Endothelial cell (in vitro differentiated cells): ENCODE measurements at regions not wholly inside any gene's neighbourhood (a gene's known extent, or its start where the extent isn't known, plus 50 kb on each side); places are given as distances from the start of the nearest gene placed in this dataset.

ENCODE experiments used
- DNase-seq: peaks from one replicate; pipeline ENCODE4 v3.0.0; 2021; ENCODE audit warnings: low spot score
- H3K27ac Mint-ChIP-seq: one replicate; pipeline ENCODE4 v1.8.0; 2021; ENCODE audit warnings: mixed read lengths, inconsistent platforms; ENCODE audit not compliant: unreplicated experiment
- H3K27me3 Mint-ChIP-seq: one replicate; pipeline ENCODE4 v1.8.0; 2021; ENCODE audit warnings: mild to moderate bottlenecking, moderate library complexity, mixed read lengths, inconsistent platforms; ENCODE audit not compliant: unreplicated experiment
- H3K36me3 Mint-ChIP-seq: one replicate; pipeline ENCODE4 v1.8.0; 2021; ENCODE audit warnings: mild to moderate bottlenecking, low read depth, mixed read lengths, inconsistent platforms; ENCODE audit not compliant: unreplicated experiment
- H3K4me1 Mint-ChIP-seq: one replicate; pipeline ENCODE4 v1.8.0; 2021; ENCODE audit warnings: mild to moderate bottlenecking, mixed read lengths, inconsistent platforms; ENCODE audit not compliant: unreplicated experiment
- H3K4me3 Mint-ChIP-seq: one replicate; pipeline ENCODE4 v1.8.0; 2021; ENCODE audit warnings: mild to moderate bottlenecking, mixed read lengths, inconsistent platforms; ENCODE audit not compliant: unreplicated experiment
- H3K9me3 Mint-ChIP-seq: one replicate; pipeline ENCODE4 v1.8.0; 2021; ENCODE audit warnings: mixed read lengths, inconsistent platforms; ENCODE audit not compliant: unreplicated experiment
- TF ChIP-seq, protein P1 (sequence below): fragments of 200-600 bp; sonication (generic); IDR thresholded peaks from one replicate; pipeline ENCODE4 v1.5.0; 2021; ENCODE audit warnings: antibody characterized with exemption; ENCODE audit not compliant: unreplicated experiment

DNA sequence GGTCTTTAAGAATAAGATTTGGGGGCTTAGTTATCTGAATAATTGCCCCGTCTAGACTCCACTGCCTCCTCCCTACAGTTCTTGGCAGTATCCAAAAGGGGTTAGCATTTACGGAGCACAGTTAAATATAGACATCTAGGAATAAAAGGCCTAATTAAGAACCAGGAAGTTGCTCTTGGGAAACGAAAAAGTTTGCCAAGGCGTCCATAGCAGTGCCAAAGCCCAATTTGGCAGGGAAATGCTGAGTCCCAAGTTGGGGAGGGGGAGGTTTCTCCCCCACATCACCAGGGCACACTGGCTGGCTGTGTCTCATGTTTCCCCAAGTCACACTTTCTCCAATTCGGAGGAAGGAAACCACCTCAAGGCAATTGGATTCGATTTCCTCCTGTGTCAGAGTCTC lies 338.7 kb downstream of the FBXW7 start:
- H3K4me3 Mint-ChIP-seq = no peak overlapping the region
- no peak overlapping the region for H3K27ac Mint-ChIP-seq
- no peaks in the 10 kb centered on the region for H3K9me3 Mint-ChIP-seq
- TF ChIP-seq, protein P1, sequence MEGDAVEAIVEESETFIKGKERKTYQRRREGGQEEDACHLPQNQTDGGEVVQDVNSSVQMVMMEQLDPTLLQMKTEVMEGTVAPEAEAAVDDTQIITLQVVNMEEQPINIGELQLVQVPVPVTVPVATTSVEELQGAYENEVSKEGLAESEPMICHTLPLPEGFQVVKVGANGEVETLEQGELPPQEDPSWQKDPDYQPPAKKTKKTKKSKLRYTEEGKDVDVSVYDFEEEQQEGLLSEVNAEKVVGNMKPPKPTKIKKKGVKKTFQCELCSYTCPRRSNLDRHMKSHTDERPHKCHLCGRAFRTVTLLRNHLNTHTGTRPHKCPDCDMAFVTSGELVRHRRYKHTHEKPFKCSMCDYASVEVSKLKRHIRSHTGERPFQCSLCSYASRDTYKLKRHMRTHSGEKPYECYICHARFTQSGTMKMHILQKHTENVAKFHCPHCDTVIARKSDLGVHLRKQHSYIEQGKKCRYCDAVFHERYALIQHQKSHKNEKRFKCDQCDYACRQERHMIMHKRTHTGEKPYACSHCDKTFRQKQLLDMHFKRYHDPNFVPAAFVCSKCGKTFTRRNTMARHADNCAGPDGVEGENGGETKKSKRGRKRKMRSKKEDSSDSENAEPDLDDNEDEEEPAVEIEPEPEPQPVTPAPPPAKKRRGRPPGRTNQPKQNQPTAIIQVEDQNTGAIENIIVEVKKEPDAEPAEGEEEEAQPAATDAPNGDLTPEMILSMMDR = no peak
- H3K36me3 Mint-ChIP-seq = no peaks in the 10 kb centered on the region
- H3K27me3 Mint-ChIP-seq = no peaks in the 10 kb centered on the region
- H3K4me1 Mint-ChIP-seq = peaks cover 14% of the 10 kb centered on the region
- no peak for DNase-seq

DNA sequence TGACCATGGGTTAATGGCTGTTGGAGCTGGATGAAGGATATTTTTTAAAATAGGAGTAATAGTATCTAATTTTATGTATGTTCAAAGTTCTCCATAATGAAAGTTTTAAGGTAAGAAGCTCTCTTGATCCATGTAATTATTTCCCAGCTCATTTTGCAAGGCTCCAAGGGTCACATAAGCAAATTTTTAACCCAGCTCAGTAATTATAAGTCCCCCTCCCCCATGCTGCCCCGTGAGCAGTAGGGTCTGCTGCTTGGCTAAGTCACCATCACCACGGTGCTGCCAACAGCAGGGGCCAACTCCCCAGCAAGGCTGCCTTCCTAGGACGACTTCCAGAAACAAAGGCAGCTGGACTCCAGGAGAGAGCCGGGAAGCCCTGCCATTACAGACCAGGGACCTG lies 340.0 kb downstream of the FBXW7 start:
- no peak overlapping the region for H3K27ac Mint-ChIP-seq
- H3K36me3 Mint-ChIP-seq = no peaks in the 10 kb centered on the region
- no peak overlapping the region for H3K4me3 Mint-ChIP-seq
- no peaks in the 10 kb centered on the region for H3K9me3 Mint-ChIP-seq
- DNase-seq = no peak
- TF ChIP-seq, protein P1 = no peak
- H3K4me1 Mint-ChIP-seq = peaks cover 12% of the 10 kb centered on the region
- H3K27me3 Mint-ChIP-seq = no peaks in the 10 kb centered on the region

DNA sequence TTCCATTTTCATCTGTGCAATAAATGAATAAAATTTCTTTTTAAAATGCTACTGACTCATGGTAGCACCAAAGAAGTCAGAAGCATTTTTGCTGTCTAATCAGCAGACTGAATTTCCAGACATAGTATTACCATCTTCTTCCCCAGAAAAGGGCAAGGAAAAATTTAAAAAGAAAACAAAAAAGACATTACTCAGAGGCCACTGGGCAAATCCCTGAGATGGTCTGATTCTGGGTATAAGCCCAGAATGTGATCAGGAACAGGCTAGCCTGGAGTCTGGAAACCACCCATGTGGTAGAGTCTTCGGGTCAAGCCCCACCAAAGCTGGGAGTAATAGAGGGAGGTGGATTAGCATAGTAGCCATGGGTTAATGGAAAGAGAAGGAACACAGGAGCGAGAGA lies 342.8 kb downstream of the FBXW7 start:
- Mint-ChIP-seq H3K4me3 (no peak overlapping the region), H3K4me1 (peaks cover 6% of the 10 kb centered on the region), H3K36me3 (no peaks in the 10 kb centered on the region), H3K27me3 (no peaks in the 10 kb centered on the region), H3K9me3 (no peaks in the 10 kb centered on the region), H3K27ac (no peak overlapping the region)
- TF ChIP-seq, protein P1 = no peak
- no peak for DNase-seq

DNA sequence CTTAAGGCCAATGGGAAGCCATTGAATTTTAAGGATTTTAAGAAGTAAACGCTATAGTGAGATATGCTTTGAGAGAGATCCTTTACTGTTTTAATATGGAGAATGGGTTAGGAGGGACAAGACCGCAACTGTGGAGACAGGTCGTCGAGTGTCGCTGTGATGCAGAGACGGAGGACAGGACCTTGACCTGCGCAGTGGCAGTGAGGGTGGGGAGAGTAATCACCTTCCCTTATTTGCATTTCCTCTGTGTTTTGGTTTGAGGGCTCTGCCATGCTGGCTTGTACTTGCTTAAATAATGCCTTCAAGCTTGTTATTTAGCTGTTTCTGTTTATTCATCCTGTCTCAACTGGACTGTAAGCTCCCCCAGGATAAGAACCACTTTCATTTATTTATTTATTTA lies 345.0 kb downstream of the FBXW7 start:
- Mint-ChIP-seq H3K36me3 (no peaks in the 10 kb centered on the region), H3K4me3 (no peak overlapping the region), H3K9me3 (no peaks in the 10 kb centered on the region), H3K27ac (no peak overlapping the region), H3K4me1 (peaks cover 8% of the 10 kb centered on the region), H3K27me3 (no peaks in the 10 kb centered on the region)
- DNase-seq = no peak
- TF ChIP-seq, protein P1 = no peak

DNA sequence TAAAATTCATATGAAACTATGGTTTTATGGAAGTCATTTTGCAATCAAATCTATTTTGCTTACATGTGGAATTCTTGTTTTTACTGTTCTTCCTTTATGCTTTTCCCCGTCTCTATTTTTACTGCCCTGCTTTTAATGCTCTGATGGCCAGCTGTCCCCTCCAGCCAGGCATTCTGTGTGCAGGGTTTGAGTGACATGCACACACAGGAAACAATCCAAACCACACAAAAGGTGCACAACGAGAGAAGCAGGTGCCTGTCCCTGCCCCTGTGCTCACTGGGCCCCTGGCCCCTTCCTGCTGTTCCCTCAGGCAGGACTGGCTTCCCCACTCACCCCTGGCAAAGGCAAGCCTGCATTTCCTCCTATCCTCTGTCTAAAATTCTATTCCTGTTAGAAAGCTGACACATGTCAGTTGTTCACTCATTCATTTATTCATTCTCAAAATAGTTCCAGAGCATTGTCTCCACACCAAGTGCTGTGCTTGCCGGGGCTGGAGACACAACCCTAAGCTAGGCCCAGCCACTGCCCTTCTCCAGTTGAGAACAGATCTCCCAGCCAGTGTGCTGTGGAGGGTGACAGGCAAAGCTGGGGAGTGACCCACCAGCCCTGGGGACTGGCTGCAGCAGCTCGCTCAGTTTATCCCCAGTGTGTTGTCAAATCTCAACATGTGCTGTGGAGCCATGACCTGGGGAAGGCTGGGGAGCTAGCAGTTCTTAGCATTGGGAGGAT lies 346.3 kb downstream of the FBXW7 start:
- TF ChIP-seq, protein P1 = no peak
- H3K4me3 Mint-ChIP-seq = no peak overlapping the region
- no peaks in the 10 kb centered on the region for H3K9me3 Mint-ChIP-seq

More for the DNA sequence above, 346.3 kb downstream of the FBXW7 start:
- H3K27me3 Mint-ChIP-seq = no peaks in the 10 kb centered on the region
- H3K36me3 Mint-ChIP-seq = no peaks in the 10 kb centered on the region
- no peak overlapping the region for H3K27ac Mint-ChIP-seq
- no peak for DNase-seq
- H3K4me1 Mint-ChIP-seq = peaks cover 10% of the 10 kb centered on the region
